ENCODE measurements at regions not wholly inside any gene's neighbourhood (a gene's known extent, or its start where the extent isn't known, plus 50 kb on each side); places are given as distances from the start of the nearest gene placed in this dataset.

GRCh38 chr18:75697493-75697892, 270.0 kb upstream of the SMIM21 start:
- TF ChIP-seq, protein P1, sequence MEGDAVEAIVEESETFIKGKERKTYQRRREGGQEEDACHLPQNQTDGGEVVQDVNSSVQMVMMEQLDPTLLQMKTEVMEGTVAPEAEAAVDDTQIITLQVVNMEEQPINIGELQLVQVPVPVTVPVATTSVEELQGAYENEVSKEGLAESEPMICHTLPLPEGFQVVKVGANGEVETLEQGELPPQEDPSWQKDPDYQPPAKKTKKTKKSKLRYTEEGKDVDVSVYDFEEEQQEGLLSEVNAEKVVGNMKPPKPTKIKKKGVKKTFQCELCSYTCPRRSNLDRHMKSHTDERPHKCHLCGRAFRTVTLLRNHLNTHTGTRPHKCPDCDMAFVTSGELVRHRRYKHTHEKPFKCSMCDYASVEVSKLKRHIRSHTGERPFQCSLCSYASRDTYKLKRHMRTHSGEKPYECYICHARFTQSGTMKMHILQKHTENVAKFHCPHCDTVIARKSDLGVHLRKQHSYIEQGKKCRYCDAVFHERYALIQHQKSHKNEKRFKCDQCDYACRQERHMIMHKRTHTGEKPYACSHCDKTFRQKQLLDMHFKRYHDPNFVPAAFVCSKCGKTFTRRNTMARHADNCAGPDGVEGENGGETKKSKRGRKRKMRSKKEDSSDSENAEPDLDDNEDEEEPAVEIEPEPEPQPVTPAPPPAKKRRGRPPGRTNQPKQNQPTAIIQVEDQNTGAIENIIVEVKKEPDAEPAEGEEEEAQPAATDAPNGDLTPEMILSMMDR (IDR thresholded peaks at IDR 0.05; ENCODE audit: insufficient read depth, low read length): no peak
- TF ChIP-seq POLR2AphosphoS5 (IDR thresholded peaks at IDR 0.05; ENCODE audit: low read depth) (no peak), SPI1 (IDR thresholded peaks at IDR 0.05; ENCODE audit: borderline replicate concordance, low read depth) (no peak)
- TF ChIP-seq, protein P2, sequence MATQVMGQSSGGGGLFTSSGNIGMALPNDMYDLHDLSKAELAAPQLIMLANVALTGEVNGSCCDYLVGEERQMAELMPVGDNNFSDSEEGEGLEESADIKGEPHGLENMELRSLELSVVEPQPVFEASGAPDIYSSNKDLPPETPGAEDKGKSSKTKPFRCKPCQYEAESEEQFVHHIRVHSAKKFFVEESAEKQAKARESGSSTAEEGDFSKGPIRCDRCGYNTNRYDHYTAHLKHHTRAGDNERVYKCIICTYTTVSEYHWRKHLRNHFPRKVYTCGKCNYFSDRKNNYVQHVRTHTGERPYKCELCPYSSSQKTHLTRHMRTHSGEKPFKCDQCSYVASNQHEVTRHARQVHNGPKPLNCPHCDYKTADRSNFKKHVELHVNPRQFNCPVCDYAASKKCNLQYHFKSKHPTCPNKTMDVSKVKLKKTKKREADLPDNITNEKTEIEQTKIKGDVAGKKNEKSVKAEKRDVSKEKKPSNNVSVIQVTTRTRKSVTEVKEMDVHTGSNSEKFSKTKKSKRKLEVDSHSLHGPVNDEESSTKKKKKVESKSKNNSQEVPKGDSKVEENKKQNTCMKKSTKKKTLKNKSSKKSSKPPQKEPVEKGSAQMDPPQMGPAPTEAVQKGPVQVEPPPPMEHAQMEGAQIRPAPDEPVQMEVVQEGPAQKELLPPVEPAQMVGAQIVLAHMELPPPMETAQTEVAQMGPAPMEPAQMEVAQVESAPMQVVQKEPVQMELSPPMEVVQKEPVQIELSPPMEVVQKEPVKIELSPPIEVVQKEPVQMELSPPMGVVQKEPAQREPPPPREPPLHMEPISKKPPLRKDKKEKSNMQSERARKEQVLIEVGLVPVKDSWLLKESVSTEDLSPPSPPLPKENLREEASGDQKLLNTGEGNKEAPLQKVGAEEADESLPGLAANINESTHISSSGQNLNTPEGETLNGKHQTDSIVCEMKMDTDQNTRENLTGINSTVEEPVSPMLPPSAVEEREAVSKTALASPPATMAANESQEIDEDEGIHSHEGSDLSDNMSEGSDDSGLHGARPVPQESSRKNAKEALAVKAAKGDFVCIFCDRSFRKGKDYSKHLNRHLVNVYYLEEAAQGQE (IDR thresholded peaks at IDR 0.05; ENCODE audit: insufficient replicate concordance, low read depth): no peak

All from HL-60 (cell line).